Activated T-helper 9 cell treated with anti-CD3 and anti-CD28 coated beads, Interleukin-2, amount 50 U/mL, for 16 hours (primary cell): ENCODE measurements at regions not wholly inside any gene's neighbourhood (a gene's known extent, or its start where the extent isn't known, plus 50 kb on each side); places are given as distances from the start of the nearest gene placed in this dataset.
"Not testable (repeated sequence)": the region's sequence is repeated elsewhere in the genome, so short reads cannot be mapped to it uniquely, and the experiment has no call there.

Experiments used
- DNase-seq: peaks from one replicate; pipeline ENCODE4 v3.0.0-alpha.2; 2020; ENCODE audit warnings: low read depth

DNA sequence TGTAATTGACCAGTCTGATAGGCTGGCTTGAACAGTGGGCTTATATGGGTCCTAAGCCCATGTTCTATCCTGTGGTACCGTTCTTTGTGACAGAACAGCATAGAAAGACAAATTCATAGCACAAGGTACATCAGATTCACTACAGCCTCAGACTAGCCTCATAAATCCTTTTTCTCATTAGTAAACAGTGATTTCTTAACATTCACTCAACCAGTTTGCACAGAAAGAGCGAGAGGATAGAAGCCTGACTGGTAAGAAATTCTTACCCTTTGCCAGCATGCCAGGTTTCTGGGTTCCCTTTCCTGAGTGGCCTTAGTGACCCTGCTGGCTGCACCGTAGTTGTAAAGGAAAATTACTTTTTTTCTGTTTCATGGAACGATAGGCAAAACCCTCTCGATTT, 412.1 kb downstream of the SH2D4B start:
- no peak for DNase-seq

- DNase-seq, result no peak
These were observed 414.7 kb downstream of the SH2D4B start for GRCh38 chr10:80952436-80952835.

DNA sequence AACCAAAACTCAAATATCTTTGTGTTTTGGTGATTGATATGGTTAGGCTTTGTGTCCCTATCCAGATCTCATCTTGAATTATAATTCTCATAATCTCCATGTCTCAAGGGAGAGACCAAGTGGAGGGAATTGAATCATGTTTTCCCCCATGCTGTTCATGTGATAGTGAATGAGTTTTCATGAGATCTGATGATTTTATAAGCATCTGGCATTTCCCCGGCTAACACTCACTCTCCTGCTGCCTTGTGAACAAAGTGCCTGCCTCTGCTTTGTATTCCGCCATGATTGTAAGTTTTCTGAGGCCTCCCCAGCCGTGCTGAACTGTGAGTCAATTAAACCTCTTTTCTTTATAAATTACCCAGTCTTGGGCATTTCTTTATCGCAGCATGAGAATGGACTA, 419.5 kb downstream of the SH2D4B start:
- no peak for DNase-seq

GRCh38 chr10:80964179-80964578, 426.5 kb downstream of the SH2D4B start:
- no peak for DNase-seq

GRCh38 chr10:80964955-80965614, 427.4 kb downstream of the SH2D4B start:
- DNase-seq, result no peak

- DNase-seq, result no peak
These were observed 428.8 kb downstream of the SH2D4B start for GRCh38 chr10:80966326-80966986.

DNA sequence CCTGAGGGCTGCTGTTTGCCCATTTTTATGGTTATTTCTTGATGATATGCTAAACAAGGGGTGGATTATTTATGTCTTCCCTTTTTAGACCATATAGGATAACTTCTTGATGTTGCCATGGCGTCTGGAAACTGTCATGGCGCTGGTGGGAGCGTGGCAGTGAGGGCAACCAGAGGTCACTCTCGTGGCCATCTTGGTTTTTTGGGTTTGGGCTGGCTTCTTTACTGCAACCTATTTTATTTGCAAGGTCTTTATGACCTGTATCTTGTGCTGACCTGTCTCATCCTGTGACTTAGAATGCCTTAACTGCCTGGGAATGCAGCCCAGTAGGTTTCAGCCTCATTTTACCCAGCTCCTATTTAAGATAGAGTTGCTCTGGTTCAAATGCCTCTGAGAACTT, 429.7 kb downstream of the SH2D4B start:
- not testable (repeated sequence) for DNase-seq

DNA sequence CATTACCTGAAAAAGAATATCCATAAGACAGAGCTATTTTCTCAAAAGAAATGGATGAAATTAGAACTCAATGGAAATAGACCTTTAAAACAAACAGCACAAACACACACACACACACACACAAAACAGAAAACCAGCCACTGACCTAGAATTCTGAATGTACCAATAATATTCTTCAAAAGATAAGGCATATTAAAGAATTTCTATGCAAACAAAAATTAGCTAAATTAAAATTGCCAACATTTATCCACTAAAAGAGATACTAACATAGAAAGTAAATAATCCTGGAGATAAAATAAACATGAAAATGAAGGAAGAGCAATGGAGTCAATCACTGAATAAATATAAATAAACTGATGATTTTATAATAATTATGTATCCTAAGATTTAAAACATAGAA, 431.2 kb downstream of the SH2D4B start:
- no peak for DNase-seq

DNA sequence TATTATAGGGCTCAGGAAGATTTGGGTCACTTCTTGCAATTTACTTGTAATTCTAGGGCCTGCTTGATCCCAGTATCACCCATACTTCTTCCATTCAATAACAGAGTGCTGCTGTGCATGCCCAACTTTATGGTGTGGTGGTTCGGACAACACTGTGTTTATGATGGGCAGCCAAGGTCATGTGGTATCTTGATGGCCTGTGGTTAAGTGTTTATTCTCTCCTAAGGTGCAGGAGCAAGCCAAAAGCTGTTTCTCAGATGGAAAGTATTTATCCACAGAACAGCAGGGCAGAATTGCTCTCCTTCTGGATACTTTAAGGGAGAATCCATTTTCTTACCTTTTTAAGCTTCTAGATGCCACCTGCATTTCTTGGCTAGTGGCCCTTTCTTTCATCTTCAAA, 433.8 kb downstream of the SH2D4B start:
- no peak for DNase-seq

DNA sequence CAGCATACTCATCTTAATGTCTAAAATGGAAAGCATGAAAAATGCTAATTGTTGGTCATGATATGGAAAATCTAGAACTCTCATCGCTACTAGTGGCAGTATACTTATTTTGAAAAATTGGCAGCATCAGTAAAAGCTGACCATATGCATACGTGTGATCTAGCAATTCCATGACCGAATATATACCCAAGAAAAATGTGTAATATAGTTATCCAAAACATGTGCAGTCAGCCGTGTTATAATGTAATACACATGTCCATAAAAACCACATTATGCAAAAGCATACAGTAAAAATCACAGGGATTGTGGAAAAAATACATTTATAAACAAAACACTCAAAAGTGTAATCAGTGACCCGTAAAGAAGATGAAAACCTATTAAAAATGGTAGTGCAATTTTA, 439.0 kb downstream of the SH2D4B start:
- no peak for DNase-seq

GRCh38 chr10:80985102-80985501, 447.4 kb downstream of the SH2D4B start:
- no peak for DNase-seq

DNA sequence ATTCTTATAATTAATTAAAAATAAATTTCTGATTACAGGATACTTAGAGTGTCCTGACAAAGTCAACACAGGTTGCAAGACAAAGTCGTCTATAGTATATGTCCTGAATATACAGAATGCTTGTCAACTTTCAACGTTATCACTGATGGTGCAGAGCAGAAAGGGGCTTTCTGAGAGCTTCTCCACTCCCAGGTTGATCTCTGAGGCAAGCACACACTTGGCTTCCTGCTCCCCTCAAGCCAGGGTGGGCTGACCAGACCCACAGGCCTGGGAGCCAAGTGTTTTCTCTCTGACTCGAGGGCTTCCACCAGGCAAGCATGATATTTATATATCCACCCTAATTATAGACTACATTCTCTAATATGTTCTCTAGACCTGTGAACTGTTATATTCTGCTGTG, 448.9 kb downstream of the SH2D4B start:
- DNase-seq, result no peak

- DNase-seq, result no peak
These were observed 451.1 kb downstream of the SH2D4B start for GRCh38 chr10:80988755-80989154.

- no peak for DNase-seq
These were observed 459.0 kb downstream of the SH2D4B start for GRCh38 chr10:80996615-80997193.

DNA sequence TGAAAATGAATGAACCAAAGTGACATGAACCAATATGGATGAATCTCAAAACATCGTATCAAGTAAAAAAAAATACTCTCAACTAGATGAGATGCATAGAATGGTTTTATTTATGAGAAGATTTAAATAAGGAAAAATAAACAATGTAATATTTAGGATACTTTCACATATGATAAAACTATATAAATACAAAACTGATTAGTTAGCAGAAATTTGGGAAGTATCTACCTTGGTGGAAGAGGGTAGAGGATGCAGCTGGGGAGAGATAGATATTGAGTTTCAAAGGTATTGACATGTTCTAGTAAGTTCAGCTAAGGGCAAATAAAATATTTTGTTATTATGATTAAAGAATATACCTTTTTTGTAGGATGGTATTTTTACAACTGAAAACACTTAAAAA, 463.1 kb downstream of the SH2D4B start:
- no peak for DNase-seq

DNA sequence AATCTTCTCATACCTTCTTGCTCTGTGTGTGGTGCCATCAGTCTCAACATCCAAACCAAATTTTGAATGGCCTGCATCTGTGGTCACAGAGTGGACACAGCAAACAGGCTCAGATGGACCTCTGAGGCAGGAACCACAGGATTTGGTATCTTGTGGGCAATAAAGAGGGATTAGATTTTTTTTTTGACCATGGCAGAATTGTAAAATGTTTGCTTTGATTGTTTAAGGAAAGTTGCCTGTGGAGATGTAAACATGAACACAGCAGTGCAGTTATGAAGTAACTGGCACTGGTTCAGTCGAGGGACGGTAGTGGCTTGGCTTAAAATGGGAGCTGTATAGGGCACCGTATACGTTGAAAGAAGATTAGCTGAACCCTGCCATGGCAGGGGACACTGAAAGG, 464.7 kb downstream of the SH2D4B start:
- DNase-seq, result no peak

DNA sequence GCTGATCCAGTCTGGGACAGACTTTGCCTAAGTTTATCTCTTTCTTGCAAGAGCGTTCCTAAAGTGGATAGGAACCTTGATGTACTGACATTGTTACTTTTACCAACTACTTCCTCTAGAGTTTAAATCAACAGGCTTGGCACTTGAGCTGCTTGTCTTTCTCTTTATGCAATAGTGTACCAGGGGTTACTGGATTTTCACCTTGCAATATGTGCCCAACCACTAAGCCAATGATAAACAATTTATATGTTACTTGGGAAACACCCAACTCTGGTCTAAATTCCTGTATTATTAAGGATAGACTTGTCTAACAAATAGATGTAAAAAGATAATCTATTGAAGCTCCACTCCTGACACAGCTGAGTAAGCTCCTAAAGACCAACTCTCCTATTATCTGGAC, 470.2 kb downstream of the SH2D4B start:
- DNase-seq, result no peak

DNA sequence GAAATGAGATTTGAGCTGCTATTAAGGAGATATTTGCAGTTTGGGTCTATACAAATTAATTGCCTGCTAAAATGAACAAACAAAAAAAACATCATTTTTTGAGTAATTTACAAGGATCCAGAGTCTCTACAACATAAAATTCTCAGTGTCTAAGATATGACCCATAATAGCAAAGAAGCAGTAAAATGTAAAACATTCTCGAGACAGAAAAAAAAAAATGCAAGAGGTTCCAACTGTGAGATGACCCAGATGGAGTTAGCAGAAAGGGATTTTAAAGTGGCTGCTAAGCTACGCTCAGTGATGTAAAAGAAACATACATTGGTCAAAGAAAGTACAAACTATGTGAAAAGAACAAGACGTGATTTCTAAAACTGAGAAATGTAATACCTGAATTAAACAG, 471.0 kb downstream of the SH2D4B start:
- DNase-seq, result no peak

GRCh38 chr10:81009296-81009695, 471.6 kb downstream of the SH2D4B start:
- DNase-seq, result no peak

DNA sequence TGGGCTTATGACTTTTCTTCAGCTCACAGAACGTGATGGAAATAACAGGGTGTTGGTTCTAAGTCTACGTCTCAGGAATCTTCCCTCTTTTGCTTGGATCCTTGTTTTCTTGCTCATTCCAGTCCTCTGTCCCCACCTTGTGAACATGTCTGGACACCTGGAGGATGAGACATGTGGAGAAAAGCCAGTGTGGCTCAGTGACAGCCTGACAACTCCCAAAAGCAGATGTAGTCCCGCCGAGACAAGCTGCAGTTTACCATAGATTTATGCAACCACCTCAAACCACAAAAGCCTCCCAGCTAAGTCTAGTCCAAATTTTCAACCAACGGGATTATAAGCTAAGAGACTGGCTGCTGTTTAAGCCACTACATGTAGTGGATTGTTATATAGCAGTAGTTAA, 476.1 kb downstream of the SH2D4B start:
- DNase-seq, result no peak

- DNase-seq, result no peak
These were observed 481.6 kb downstream of the SH2D4B start for GRCh38 chr10:81019029-81019890.

- DNase-seq, result no peak
These were observed 483.9 kb downstream of the SH2D4B start for GRCh38 chr10:81021428-81022129.
